ENCODE measurements at regions not wholly inside any gene's neighbourhood (a gene's known extent, or its start where the extent isn't known, plus 50 kb on each side); places are given as distances from the start of the nearest gene placed in this dataset.

GRCh38 chr4:55018978-55019377, 106.4 kb downstream of the KDR start:
- no peak for DNase-seq (ENCODE audit: low read depth)
- no peak for TF ChIP-seq CTCF (IDR thresholded peaks at IDR 0.05; ENCODE audit: insufficient read depth, low read length, poor library complexity, severe bottlenecking)
- Histone ChIP-seq H3K27me3 (ENCODE audit: control insufficient read depth, insufficient read depth, low read length) (no peaks in the 10 kb centered on the region), H3K36me3 (ENCODE audit: control insufficient read depth, insufficient read depth, low read length) (no peaks in the 10 kb centered on the region), H3K4me3 (ENCODE audit: low read depth, low read length) (no peak overlapping the region)

GRCh38 chr4:55018521-55018920, 106.9 kb downstream of the KDR start:
- Histone ChIP-seq H3K4me3 (ENCODE audit: low read depth, low read length) (no peak overlapping the region), H3K36me3 (ENCODE audit: control insufficient read depth, insufficient read depth, low read length) (no peaks in the 10 kb centered on the region), H3K27me3 (ENCODE audit: control insufficient read depth, insufficient read depth, low read length) (no peaks in the 10 kb centered on the region)
- no peak for DNase-seq (ENCODE audit: low read depth)
- TF ChIP-seq CTCF (IDR thresholded peaks at IDR 0.05; ENCODE audit: insufficient read depth, low read length, poor library complexity, severe bottlenecking), result no peak

GRCh38 chr4:55017406-55017805, 108.0 kb downstream of the KDR start:
- DNase-seq (ENCODE audit: low read depth), result no peak
- no peaks in the 10 kb centered on the region for H3K36me3 ChIP-seq (ENCODE audit: control insufficient read depth, insufficient read depth, low read length)
- TF ChIP-seq CTCF (IDR thresholded peaks at IDR 0.05; ENCODE audit: insufficient read depth, low read length, poor library complexity, severe bottlenecking), result no peak
- H3K4me3 ChIP-seq (ENCODE audit: low read depth, low read length), result no peak overlapping the region
- H3K27me3 ChIP-seq (ENCODE audit: control insufficient read depth, insufficient read depth, low read length), result no peaks in the 10 kb centered on the region

GRCh38 chr4:55016131-55016530, 109.3 kb downstream of the KDR start:
- no peak for TF ChIP-seq CTCF (IDR thresholded peaks at IDR 0.05; ENCODE audit: insufficient read depth, low read length, poor library complexity, severe bottlenecking)

GRCh38 chr4:55014876-55015275, 110.5 kb downstream of the KDR start:
- Histone ChIP-seq H3K4me3 (ENCODE audit: low read depth, low read length) (no peak overlapping the region), H3K27me3 (ENCODE audit: control insufficient read depth, insufficient read depth, low read length) (no peaks in the 10 kb centered on the region), H3K36me3 (ENCODE audit: control insufficient read depth, insufficient read depth, low read length) (no peaks in the 10 kb centered on the region)
- DNase-seq (ENCODE audit: low read depth), result no peak
- no peak for TF ChIP-seq CTCF (IDR thresholded peaks at IDR 0.05; ENCODE audit: insufficient read depth, low read length, poor library complexity, severe bottlenecking)

More at GRCh38 chr4:55016131-55016530, 109.3 kb downstream of the KDR start:
- H3K27me3 ChIP-seq (ENCODE audit: control insufficient read depth, insufficient read depth, low read length), result no peaks in the 10 kb centered on the region
- H3K36me3 ChIP-seq (ENCODE audit: control insufficient read depth, insufficient read depth, low read length), result no peaks in the 10 kb centered on the region
- H3K4me3 ChIP-seq (ENCODE audit: low read depth, low read length), result no peak overlapping the region
- DNase-seq (ENCODE audit: low read depth), result no peak

- TF ChIP-seq CTCF (IDR thresholded peaks at IDR 0.05; ENCODE audit: insufficient read depth, low read length, poor library complexity, severe bottlenecking), result no peak
- H3K4me3 ChIP-seq (ENCODE audit: low read depth, low read length), result no peak overlapping the region
- H3K36me3 ChIP-seq (ENCODE audit: control insufficient read depth, insufficient read depth, low read length), result no peaks in the 10 kb centered on the region
- H3K27me3 ChIP-seq (ENCODE audit: control insufficient read depth, insufficient read depth, low read length), result no peaks in the 10 kb centered on the region
- DNase-seq (ENCODE audit: low read depth), result no peak
Observed at GRCh38 chr4:55013431-55013955, 111.9 kb downstream of the KDR start.

Measured in kidney epithelial cell (primary cell).